NCI-H1105 treated with DMSO at 0.1 percent for 48 hours (cell line): ENCODE measurements at regions not wholly inside any gene's neighbourhood (a gene's known extent, or its start where the extent isn't known, plus 50 kb on each side); places are given as distances from the start of the nearest gene placed in this dataset.

ENCODE experiments used
- DNase-seq: peaks from one replicate; lab custom pipeline; 2025; lab: John Stamatoyannopoulos, UW

- DNase-seq = no peak
Observed at GRCh38 chr13:111394211-111394922, 73.9 kb downstream of the TEX29 start.

- no peak for DNase-seq
Observed at GRCh38 chr13:111395511-111396393, 75.3 kb downstream of the TEX29 start.

GRCh38 chr13:111396457-111396856, 76.0 kb downstream of the TEX29 start:
- DNase-seq = no peak

GRCh38 chr13:111397202-111397880, 76.9 kb downstream of the TEX29 start:
- DNase-seq = no peak

GRCh38 chr13:111398196-111398595, 77.8 kb downstream of the TEX29 start:
- no peak for DNase-seq

- DNase-seq = no peak
Observed at GRCh38 chr13:111398715-111399299, 78.4 kb downstream of the TEX29 start.

GRCh38 chr13:111399334-111399733, 78.9 kb downstream of the TEX29 start:
- DNase-seq = no peak

- no peak for DNase-seq
Observed at GRCh38 chr13:111399776-111400538, 79.5 kb downstream of the TEX29 start.

- DNase-seq = no peak
Observed at GRCh38 chr13:111401151-111401550, 80.7 kb downstream of the TEX29 start.

- no peak for DNase-seq
Observed at GRCh38 chr13:111401755-111402154, 81.3 kb downstream of the TEX29 start.

- DNase-seq = no peak
Observed at GRCh38 chr13:111402441-111402840, 82.0 kb downstream of the TEX29 start.

- no peak for DNase-seq
Observed at GRCh38 chr13:111403266-111403665, 82.8 kb downstream of the TEX29 start.

GRCh38 chr13:111404746-111405145, 84.3 kb downstream of the TEX29 start:
- DNase-seq = no peak

- no peak for DNase-seq
Observed at GRCh38 chr13:111406636-111407035, 86.2 kb downstream of the TEX29 start.

- no peak for DNase-seq
Observed at GRCh38 chr13:111407381-111408131, 87.1 kb downstream of the TEX29 start.

GRCh38 chr13:111409413-111409812, 89.0 kb downstream of the TEX29 start:
- DNase-seq = no peak

GRCh38 chr13:111410232-111411021, 90.0 kb downstream of the TEX29 start:
- no peak for DNase-seq

- peak; percentile 67 for DNase-seq
Observed at GRCh38 chr13:111411151-111411858, 90.9 kb downstream of the TEX29 start.

- no peak for DNase-seq
Observed at GRCh38 chr13:111411919-111412650, 91.6 kb downstream of the TEX29 start.
